NOMO-1 (cell line): ENCODE measurements at regions not wholly inside any gene's neighbourhood (a gene's known extent, or its start where the extent isn't known, plus 50 kb on each side); places are given as distances from the start of the nearest gene placed in this dataset.
"Not testable (repeated sequence)": the region's sequence is repeated elsewhere in the genome, so short reads cannot be mapped to it uniquely, and the experiment has no call there.

Experiments
- DNase-seq, 2 experiments: peaks; one replicate each; lab custom pipeline; 2025; ENCODE audit not compliant: unreplicated experiment in 2 of 2; lab: John Stamatoyannopoulos, UW

DNA sequence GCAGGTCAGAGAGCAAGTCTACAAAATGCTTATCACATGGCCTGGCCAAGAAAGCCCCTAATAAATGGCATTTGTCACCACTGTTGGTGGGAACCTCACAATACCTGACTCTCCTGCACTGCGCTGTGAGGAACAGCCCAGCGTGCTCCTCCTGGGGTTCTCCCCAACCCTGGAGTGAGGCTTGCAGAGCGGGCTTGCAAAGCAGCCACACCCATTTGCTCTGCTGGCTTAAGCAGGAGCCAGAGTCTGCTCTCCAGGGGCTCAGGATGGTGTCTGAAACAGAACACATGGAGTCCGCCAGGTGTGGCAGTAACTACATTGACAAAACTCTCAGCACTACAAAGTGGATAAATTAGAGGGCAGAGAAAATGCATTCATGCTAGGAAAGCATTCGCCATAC is 331.0 kb upstream of the CCL2 start:
- DNase-seq = no peak

GRCh38 chr17:33925649-33926048 is 329.4 kb upstream of the CCL2 start:
- DNase-seq = no peak

DNA sequence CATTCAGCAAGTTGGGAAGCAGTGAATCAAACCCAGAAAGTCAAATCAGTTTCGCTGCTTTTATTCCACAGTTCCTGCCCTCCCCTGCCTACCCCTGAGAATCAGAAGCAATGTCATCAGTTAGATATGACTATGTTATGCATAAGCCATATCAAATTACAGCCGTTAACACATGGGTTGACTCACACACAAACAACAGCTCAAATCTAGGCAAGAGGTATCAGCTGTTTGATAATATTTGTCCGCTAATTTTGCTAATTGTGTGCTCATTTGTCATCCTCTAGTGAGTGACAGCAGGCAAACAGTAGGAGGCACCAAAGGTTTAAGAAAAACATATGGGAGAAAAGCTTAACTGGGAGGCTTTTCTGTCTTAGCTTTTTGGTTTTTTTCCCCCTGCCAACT is 327.4 kb upstream of the CCL2 start:
- DNase-seq = peak in 1 of 2 experiments; percentile 12

DNA sequence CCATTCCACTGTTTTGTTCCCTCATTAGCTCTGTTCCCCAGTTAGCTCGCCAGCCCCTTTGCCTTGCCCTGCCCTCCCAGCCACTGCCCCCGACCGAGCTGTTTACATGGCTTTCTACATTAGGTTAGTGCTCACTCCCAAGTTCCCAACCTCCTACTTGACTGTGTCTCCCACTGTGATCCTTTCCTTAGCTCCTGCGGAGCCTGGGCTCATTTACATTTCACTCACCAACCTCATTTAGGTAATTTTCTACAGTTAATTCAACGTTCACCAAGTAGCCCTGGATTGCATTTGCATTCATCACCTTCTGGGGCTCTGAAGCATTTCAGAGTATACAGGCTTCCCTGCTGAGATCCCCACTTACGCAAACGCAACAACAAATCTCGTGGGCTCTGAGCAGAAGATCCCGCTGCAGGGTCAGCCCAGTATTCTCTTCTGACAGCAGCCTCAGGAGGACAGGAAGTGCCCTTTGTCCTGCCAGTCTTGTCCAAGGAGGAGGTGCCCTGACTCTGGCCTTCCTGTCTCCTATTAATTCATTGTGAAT is 325.8 kb upstream of the CCL2 start:
- no peak for DNase-seq

DNA sequence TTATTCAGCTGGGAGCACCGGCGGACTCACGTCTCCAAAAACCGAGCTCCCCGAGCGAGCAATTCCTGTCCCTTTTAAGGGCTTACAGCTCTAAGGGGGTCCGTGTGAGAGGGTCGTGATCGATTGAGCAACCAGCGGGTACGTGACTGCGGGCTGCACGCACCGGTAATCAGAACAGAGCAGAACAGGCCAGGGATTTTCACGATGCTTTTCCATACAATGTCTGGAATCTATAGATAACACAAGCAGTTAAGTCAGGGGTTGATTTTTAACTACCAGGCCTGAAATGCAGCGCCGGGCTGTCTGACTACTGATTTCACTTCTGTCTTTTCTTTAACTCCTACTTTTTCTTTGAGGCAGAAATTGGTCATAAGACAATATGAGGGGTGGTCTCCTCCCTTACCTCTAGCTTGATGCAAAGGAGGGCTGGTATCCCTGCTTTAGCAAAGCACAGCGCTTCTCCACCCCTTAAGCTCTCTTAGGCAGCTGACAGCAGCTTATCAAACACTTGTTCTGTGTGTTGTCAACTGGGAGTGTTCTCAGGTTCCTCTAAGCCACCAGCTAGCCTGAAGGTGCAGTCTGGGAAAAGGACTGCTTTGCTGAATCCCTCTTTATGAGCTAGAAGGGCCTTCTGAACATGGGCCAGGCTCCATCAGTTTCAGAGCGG is 323.8 kb upstream of the CCL2 start:
- not testable (repeated sequence) for DNase-seq

DNA sequence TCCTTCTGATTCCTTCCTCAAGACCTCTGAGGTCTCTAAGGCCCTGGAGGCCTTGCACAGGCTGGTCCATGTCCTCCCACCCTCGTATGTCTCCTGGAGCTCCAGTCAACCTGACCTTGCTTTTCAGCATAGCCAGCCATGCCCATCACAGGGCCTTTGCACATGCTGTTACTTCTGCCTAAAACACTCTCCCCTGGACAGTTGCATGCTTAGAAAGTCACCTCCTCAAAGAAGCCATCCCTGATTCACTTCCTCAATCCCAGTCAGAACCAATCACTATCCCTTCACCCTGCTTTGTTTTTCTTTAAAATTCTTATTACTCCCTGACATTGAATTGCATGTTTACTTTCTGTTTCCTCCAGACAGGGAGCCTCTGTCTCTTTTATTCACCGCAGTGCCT is 322.1 kb upstream of the CCL2 start:
- DNase-seq = no peak

GRCh38 chr17:33933576-33933975 is 321.5 kb upstream of the CCL2 start:
- no peak for DNase-seq

- DNase-seq = no peak
Observed at GRCh38 chr17:33934696-33935095, 320.4 kb upstream of the CCL2 start.

GRCh38 chr17:33935822-33936221 is 319.3 kb upstream of the CCL2 start:
- no peak for DNase-seq

DNA sequence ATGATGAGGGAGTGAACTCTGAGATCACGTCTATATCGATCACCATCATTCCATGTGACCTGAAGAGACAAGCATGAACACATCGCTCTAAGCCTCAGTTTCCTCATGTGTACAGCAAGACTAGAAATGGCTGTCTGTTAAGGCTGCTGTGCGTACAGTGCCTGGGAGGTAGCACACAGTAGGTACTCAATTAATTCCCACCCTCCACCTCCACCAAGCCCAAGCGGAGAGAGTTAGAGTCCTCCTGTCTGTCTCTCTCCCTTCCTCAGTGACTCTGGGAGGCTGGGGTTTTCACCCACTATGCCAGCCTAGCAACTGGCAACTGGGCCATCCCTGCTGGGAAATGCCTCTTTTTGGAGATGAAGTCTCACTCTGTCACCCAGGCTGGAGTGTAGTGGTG is 318.3 kb upstream of the CCL2 start:
- DNase-seq = no peak

DNA sequence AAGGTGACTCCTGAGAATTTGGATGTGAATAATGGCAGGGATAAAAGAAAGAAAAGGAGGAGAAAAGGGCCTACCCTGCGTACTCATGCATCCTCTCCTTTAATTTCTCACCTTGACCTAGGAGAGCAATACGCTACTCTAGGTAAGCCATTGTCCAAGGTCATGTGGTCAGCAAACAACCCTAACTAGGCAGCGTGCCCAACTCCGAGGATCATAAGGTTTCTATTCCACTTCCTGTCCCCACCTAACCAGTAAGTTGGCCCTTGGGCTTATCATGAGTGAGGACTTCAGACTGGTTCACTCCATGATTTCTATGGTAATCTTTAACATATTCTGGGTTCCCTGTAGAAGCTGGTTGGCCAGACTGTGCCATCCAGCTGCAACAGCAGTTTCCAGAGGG is 315.1 kb upstream of the CCL2 start:
- no peak for DNase-seq

- no peak for DNase-seq
Observed at GRCh38 chr17:33940769-33941370, 314.2 kb upstream of the CCL2 start.

- no peak for DNase-seq
Observed at GRCh38 chr17:33941744-33942143, 313.3 kb upstream of the CCL2 start.

DNA sequence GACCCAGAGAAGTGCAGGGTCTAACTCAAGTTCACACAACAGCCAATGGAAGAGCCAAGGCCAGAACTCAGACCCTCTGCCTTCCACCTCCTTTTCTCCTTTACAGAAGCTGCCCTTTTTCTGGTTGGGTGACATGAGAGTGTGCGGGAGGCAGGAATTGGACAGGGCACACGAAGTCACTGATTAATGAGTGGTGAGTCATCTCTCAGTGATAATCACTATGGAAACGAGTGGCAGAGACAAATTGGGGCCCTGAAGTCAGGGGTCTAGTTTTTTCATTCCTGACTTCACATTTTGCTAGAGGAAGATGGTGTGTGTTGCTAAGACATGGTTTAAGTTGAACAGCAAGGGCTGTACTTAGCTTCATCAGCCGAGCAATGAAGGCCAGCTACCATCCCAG is 312.7 kb upstream of the CCL2 start:
- no peak for DNase-seq

DNA sequence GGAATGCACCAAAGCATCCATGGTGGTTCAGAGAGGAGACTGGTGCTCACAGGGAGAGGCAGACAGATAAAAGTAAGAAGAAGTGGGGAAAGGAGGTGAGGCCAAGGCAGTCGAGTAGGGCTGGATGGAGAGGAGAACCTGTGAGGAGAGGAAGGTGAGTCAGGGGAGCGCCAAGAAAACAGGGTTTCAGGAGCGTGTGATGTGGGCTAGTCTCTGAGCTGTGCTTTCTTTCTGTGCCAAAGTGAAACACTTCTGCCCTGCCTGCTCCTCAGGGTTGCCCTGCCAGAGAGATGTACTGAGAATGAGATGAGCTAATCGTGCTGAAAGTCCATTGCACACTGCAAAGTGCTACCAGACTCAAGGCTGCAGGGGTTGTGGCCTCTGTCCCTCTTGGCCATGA is 310.7 kb upstream of the CCL2 start:
- no peak for DNase-seq

DNA sequence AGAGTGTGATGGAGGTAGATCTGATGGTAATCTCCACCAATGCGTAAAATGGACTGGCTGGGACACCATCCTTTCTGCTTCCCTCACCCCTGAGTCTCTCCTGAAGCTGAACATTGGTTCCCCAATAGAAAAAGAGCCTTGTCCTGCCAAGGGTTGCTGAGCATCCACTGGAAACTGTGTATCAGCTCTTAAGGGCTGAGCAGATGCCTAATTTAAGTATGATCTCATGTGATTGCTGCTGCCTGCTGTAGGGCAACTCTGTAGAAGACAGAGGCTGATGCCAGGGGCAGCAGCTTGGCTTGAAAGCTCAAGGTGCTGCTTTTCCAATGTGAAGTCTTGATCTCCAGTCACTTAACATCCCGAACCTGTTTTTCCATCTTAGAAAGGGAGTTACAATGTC is 310.3 kb upstream of the CCL2 start:
- no peak for DNase-seq

DNA sequence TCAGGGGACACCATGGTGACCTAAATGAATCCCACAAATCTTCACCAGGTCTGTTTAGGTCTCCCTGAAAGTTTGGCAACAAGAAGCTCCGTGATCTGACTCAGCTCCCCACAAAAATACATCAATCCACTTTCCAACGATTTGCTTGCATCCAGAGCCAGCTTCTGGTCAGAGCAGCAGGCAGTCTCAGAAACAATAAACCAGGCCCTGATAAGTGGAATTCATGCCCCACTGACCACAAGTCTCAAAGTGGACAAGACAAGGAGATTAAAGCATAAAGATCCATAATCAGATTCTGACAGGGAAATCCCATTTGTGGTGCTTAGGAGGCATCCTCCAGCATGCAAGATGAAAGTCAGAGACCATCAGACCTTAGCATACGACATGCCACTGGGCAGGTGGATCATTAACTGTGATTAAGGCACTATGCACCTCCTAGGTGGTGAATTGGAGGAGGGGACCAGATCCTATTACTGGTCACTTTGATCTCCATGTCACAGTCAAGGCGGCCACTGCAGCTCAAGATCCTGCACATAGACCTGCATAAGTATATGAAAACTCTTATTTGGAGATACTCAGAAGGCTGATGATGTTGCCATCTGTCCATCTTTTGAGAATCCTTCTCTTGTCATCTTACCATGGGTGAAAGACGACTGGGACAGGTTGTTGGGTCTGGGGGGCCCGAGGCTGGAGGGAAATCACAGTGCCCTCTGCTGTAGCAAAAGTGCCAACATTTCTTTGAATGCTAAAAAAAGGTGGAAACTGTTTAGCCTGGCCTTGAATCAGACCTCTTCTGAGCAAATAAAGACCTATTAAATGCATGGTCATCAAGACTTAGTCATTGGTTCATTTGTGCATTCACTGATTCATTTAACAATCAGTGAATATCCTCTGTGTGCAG is 309.2 kb upstream of the CCL2 start:
- no peak for DNase-seq

GRCh38 chr17:33947762-33948161 is 307.3 kb upstream of the CCL2 start:
- no peak for DNase-seq

DNA sequence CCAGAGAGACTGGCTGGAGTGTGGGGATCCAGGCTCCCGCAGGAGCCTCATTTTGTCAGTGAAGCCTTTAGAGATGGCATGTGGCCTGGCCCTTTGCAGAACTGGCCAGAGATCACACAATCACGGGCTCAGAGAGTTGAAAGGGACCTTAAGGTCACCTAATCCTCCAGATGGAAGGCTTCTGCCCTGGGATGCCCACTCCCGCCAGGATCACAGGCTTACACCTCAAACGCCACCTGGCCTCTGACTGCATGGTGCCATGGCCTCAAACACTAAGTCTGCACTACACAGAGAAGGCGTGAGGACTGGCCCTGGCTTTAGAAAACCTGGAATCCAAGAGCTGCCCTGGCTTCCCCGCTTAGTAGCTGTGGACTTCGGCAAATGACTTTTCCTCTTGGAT is 306.8 kb upstream of the CCL2 start:
- no peak for DNase-seq

- no peak for DNase-seq
Observed at GRCh38 chr17:33949100-33949499, 306.0 kb upstream of the CCL2 start.

DNA sequence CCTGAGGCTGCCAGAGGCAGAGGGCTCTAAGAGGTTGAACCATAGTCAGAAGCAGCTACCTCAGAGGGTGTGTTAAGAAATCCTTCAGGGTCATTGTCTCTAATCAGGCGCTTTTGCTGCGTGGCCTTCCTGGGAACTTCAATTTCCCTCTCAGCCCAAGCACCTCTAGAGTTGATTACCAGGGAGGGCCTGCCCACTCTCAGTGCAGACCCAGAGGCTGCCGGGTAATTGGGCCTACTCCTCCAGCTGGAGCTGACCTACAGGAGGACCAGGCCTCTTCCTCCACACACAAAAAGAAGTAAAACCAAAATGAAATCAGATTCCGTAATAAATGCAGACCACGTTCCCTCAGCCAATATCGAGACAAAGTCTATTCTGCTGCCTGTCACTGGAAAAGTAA is 305.0 kb upstream of the CCL2 start:
- no peak for DNase-seq

GRCh38 chr17:33952425-33952824 is 302.7 kb upstream of the CCL2 start:
- no peak for DNase-seq
